PC-3 (cell line): ENCODE measurements at regions not wholly inside any gene's neighbourhood (a gene's known extent, or its start where the extent isn't known, plus 50 kb on each side); places are given as distances from the start of the nearest gene placed in this dataset.
"Not testable (repeated sequence)": the region's sequence is repeated elsewhere in the genome, so short reads cannot be mapped to it uniquely, and the experiment has no call there.

Source experiments
- CTCF ChIP-seq: fragments of 300-600 bp; sonication (generic); conservative IDR thresholded peaks from 2 replicates; pipeline ENCODE4 v1.5.1; 2017; ENCODE audit warnings: antibody characterized with exemption, low read depth, mild to moderate bottlenecking, low read length
- EZH2 ChIP-seq: fragments of 300-600 bp; sonication (generic); IDR thresholded peaks from one replicate; pipeline ENCODE4 v1.6.1; 2017; ENCODE audit warnings: antibody characterized with exemption, mild to moderate bottlenecking, low read length; ENCODE audit not compliant: unreplicated experiment
- EZH2phosphoT487 ChIP-seq: fragments of 300-600 bp; sonication (generic); IDR thresholded peaks from 2 replicates; pipeline ENCODE4 v1.6.1; 2018; ENCODE audit warnings: mild to moderate bottlenecking, antibody characterized with exemption, low read length, borderline replicate concordance

- not testable (repeated sequence) for TF ChIP-seq EZH2phosphoT487, CTCF, EZH2
These were observed 626.4 kb downstream of the TLE1 start for GRCh38 chr9:81062995-81063394.
